ENCODE measurements at regions not wholly inside any gene's neighbourhood (a gene's known extent, or its start where the extent isn't known, plus 50 kb on each side); places are given as distances from the start of the nearest gene placed in this dataset.
"Not testable (repeated sequence)": the region's sequence is repeated elsewhere in the genome, so short reads cannot be mapped to it uniquely, and the experiment has no call there.

GRCh38 chr1:118535901-118536300 lies 350.9 kb upstream of the SPAG17 start:
- TF ChIP-seq POLR2A (IDR thresholded peaks at IDR 0.05) (no peak), CTCF (IDR thresholded peaks at IDR 0.05) (no peak)
- WGBS, 2 donors: 66 to 79% methylated on average over 3 of the region's 3 CpGs
- H3K4me3 ChIP-seq (ENCODE audit: low read depth, poor library complexity, severe bottlenecking): no peak overlapping the region
- intact Hi-C loops (cut with DNase I; ENCODE audit: low total_unique reads): no loop called here
- no peak for DNase-seq (ENCODE audit: low spot score in 2 of 2)

- H3K4me3 ChIP-seq (ENCODE audit: low read depth, poor library complexity, severe bottlenecking); intact Hi-C loops (cut with DNase I; ENCODE audit: low total_unique reads); DNase-seq (ENCODE audit: low spot score in 2 of 2): not testable (repeated sequence)
- 84 to 89% methylated on average over 1 of the region's 1 CpG for WGBS, 2 donors
Measured at GRCh38 chr1:118511922-118512321, 326.9 kb upstream of the SPAG17 start.

GRCh38 chr1:118504867-118505266 lies 319.8 kb upstream of the SPAG17 start:
- DNase-seq (ENCODE audit: low spot score in 2 of 2): no peak
- no peak overlapping the region for H3K4me3 ChIP-seq (ENCODE audit: low read depth, poor library complexity, severe bottlenecking)
- 47 to 68% methylated on average over 4 of the region's 4 CpGs for whole genome bisulfite sequencing, 2 donors
- intact Hi-C loops (cut with DNase I; ENCODE audit: low total_unique reads): no loop called here
- TF ChIP-seq POLR2A (IDR thresholded peaks at IDR 0.05): no peak
- TF ChIP-seq CTCF (IDR thresholded peaks at IDR 0.05): no peak

GRCh38 chr1:118504221-118504644 lies 319.2 kb upstream of the SPAG17 start:
- no peak overlapping the region for H3K4me3 ChIP-seq (ENCODE audit: low read depth, poor library complexity, severe bottlenecking)
- intact Hi-C loops (cut with DNase I; ENCODE audit: low total_unique reads): no loop called here
- 28 to 38% methylated on average over 2 of the region's 2 CpGs for WGBS, 2 donors
- TF ChIP-seq CTCF (IDR thresholded peaks at IDR 0.05) (no peak), POLR2A (IDR thresholded peaks at IDR 0.05) (no peak)
- no peak for DNase-seq (ENCODE audit: low spot score in 2 of 2)

- no peak overlapping the region for H3K4me3 ChIP-seq (ENCODE audit: low read depth, poor library complexity, severe bottlenecking)
- intact Hi-C loops (cut with DNase I; ENCODE audit: low total_unique reads): no loop called here
- no peak for DNase-seq (ENCODE audit: low spot score in 2 of 2)
- TF ChIP-seq CTCF (IDR thresholded peaks at IDR 0.05) (no peak), POLR2A (IDR thresholded peaks at IDR 0.05) (no peak)
Measured at GRCh38 chr1:118503752-118504151, 318.7 kb upstream of the SPAG17 start.

- intact Hi-C loops (cut with DNase I; ENCODE audit: low total_unique reads): no loop called here
- no peak for DNase-seq (ENCODE audit: low spot score in 2 of 2)
- H3K4me3 ChIP-seq (ENCODE audit: low read depth, poor library complexity, severe bottlenecking): no peak overlapping the region
- 93 to 95% methylated on average over 1 of the region's 1 CpG for WGBS, 2 donors
- TF ChIP-seq POLR2A (IDR thresholded peaks at IDR 0.05): no peak
- TF ChIP-seq CTCF (IDR thresholded peaks at IDR 0.05): no peak
Measured at GRCh38 chr1:118494998-118495397, 310.0 kb upstream of the SPAG17 start.

All from lower leg skin (tissue), 4 donors.